ENCODE measurements at regions not wholly inside any gene's neighbourhood (a gene's known extent, or its start where the extent isn't known, plus 50 kb on each side); places are given as distances from the start of the nearest gene placed in this dataset.

DNA sequence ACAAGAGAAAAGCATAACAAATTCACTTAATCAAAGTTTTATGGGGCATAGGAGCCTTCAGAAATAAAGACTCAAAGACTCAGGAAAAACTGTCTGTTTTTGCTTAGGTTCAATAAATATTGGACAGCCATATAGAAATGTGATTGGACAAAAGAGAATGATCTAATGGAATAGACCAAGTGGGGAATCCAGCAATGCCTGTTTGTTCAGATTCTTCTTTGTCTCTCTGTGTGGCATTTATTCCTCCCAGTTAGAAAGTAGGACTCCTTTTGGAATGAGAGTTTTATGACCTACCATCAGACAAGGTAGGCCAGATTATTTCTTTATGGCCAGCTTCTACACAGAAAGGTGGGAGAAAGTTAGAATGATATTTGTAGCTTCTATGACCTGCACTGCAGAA, 1460.1 kb downstream of the OTOL1 start:
- TF ChIP-seq CTCF (conservative IDR thresholded peaks at IDR 0.05 in 1 of 2, IDR thresholded peaks at IDR 0.05 in 1 of 2; ENCODE audit: low read depth in 1 of 2, low read length in 2 of 2) (no peak), EZH2 (IDR thresholded peaks at IDR 0.05; ENCODE audit: low read length, missing control alignments) (no peak)
